ENCODE measurements at regions not wholly inside any gene's neighbourhood (a gene's known extent, or its start where the extent isn't known, plus 50 kb on each side); places are given as distances from the start of the nearest gene placed in this dataset.

DNA sequence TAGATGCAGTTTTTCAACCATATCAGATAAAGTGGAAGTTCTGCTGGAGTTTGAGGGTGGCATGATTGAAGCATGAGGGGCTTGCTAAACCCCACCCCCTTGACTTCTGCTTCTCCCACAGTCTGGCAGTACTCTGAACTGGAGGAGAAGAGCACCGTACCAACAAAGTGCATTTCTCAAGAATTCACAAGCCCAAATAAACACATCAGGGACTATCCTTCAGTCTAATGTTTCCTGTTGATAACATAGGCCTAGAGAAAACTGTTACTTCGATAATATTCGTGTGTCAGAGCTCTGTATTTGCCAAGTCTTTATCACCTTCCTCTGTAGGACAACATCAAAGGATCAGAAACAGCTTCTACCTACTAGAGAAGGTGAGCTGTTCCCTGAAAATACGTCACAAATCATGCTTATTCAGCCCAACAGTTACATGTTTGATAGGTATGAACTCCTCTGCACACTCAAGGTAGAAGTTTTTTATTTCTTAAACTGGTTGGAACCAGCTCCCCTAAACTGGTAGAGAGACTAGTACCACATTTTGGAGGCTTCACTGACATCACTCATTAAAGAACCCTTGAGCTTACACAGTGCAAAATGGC, 117.8 kb upstream of the PRNP start:
- in situ Hi-C loops (cut with HindIII; ENCODE audit: low pct_unique_long_range_greater_than_20kb, low sequenced_read_pairs): no loop called here

DNA sequence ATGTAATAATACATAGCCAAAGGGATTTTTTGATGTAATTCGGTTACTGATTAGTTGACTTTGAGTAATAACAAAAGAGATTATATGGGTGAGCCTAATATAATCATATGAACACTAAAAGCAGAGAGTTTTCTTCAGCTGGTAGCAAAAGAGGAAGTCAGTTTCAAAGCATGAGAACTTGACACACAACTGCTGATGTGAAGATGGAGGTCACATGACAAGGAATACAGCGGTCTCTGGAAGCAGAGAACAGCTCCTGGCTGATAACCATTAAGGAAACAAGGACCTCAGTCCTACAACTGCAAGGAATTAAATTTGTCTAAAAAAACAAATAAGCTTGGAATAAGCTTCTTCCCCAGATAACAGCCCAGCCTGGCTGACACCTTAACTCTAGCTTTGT, 119.1 kb upstream of the PRNP start:
- no peak for DNase-seq (ENCODE audit: low read depth)
- in situ Hi-C loops (cut with HindIII; ENCODE audit: low pct_unique_long_range_greater_than_20kb, low sequenced_read_pairs): no loop called here

More for the DNA sequence above, 117.8 kb upstream of the PRNP start:
- DNase-seq (ENCODE audit: low read depth): no peak

DNA sequence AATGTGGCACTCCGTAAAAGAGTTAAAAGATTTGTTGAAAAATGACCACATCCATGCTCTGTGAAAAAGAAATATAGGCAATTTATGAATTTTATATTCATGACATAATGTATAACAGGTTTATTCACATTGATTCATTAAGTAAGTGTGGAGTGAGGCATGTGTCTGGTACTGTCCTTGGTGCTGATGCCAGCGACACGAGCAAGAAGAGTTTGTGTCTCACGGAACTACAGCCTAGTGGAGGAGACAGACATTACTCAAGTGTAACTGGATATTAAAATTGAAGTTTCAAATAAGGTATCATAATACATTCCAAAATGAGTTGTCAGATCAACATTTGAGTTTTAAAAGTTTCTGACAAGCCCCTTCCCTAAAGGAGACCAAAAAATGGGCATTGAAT, 122.7 kb upstream of the PRNP start:
- peak; percentile 45 for DNase-seq (ENCODE audit: low read depth)
- in situ Hi-C loops (cut with HindIII; ENCODE audit: low pct_unique_long_range_greater_than_20kb, low sequenced_read_pairs): no loop called here

DNA sequence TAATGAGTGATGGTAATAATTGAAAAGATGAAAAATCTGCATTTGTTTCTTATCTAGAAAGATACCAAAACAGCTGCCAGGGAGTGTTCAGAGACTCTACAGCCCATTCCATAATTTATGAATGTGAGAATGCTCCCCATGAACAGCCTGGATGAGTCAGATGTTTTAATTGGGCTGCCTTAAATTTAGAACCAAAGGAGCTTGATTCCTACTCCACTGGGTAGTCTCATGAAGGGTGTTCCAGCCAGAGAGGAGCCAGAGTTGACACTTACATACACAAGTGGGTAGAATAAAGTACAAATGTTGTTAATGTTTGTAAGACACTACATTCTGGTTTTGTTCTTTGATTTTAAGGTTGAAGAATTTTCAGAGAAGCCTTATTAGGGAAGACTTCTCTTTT, 123.2 kb upstream of the PRNP start:
- no peak for DNase-seq (ENCODE audit: low read depth)
- in situ Hi-C loops (cut with HindIII; ENCODE audit: low pct_unique_long_range_greater_than_20kb, low sequenced_read_pairs): no loop called here

DNA sequence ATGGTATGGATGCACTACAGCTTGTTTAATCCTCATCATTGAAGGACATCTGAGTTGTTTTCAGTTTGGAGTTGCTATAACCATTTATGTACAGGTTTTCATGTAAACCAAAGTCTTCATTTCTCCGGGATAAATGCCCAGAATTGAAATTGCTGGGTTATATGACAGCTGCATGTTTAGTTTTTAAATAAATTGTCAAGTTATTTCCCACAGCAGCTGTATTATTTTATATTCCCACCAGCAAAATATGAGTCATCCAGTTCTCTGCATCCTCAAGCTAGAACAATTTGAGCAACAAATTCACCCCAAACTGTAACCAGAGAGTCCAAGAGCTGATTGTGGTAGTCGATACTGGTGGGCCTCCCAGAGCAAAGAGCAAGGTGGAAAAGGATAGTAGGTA, 125.6 kb upstream of the PRNP start:
- in situ Hi-C loops (cut with HindIII; ENCODE audit: low pct_unique_long_range_greater_than_20kb, low sequenced_read_pairs): no loop called here
- no peak for DNase-seq (ENCODE audit: low read depth)

DNA sequence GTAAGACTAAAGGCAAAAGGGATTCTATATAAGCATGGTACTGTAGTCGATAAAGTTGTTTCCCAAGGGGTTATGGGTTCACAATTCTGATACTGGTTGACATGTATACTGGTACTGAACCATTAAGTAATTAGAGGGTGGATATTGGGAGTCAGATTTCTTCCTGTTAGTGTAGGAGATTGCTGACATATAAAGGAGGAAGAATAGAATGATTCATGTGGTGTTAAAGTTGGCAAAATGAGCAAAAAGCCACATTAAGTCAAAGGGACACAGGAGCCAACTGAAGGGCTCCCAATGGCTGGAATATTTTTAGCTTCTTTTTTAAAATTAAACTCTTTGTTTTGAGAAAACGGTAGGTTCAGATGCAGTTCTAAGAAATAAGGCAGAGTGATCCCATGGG, 126.3 kb upstream of the PRNP start:
- in situ Hi-C loops (cut with HindIII; ENCODE audit: low pct_unique_long_range_greater_than_20kb, low sequenced_read_pairs): no loop called here
- no peak for DNase-seq (ENCODE audit: low read depth)

DNA sequence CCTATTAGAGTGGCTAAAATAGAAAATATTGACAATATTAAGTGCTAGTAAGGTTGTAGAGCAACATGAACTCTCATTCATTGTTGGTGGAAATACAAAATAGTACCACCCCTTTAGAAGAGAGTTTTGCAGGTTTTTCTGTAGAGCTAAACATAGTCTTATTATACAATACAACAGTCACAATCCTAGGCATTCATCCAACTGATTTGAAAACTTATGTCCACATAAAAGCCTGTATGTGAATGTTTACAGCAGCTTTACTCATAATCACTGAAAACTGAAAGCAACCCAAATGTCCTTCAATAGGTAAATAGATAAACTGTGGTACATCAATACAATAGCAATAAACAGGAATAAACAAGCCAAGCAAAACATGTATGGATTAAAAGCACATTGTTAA, 127.2 kb upstream of the PRNP start:
- no peak for DNase-seq (ENCODE audit: low read depth)
- in situ Hi-C loops (cut with HindIII; ENCODE audit: low pct_unique_long_range_greater_than_20kb, low sequenced_read_pairs): no loop called here

DNA sequence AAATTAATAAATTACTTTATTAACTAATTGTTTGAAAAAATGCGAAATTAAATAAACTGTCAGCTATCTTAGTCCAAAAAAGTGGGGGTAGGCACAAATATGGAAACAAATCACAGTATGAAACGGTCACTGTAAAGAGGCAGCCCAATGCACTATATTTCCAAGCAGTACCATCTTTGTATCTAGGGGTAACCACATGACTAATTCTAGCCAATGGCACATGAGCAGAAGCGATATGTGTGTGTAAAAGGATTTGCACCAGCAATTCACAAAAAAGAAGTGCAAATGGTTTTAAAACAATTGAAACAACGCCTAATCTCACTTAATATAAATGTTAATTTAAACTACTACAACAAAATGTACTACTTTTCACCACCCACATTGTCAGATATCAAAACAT, 129.5 kb upstream of the PRNP start:
- DNase-seq (ENCODE audit: low read depth): no peak
- in situ Hi-C loops (cut with HindIII; ENCODE audit: low pct_unique_long_range_greater_than_20kb, low sequenced_read_pairs): no loop called here

DNA sequence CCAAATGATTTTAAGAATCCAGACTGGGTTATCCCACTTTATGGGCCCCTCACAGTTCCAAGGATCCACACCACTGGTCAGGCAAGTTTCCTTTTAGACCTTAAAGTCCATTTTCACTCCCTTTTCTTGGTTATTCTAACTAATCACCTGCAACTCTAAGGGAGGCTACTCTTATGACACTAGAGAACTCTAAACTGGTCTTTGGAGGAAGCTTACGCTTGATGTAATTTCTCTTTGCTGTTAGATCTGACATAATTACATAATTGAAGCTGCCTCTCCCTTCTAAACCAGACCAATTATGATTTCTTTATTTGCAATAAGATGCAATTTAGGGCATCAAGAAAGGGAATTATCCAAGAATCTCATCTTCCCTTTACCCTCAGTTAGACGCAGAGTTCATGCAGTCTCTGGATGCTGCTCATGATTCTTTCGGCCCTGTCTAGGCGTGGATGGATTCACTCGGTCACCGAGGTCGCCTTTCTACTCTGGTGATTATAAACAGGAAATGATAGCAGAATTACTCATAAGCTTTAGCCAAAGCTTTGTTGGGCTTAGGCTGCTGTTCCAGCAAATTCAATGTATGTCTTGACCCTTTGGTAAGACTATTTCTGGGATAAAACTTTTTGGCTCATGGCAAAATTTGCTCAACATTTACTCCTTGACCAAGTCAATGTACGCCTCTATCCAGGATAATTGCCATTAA, 130.9 kb upstream of the PRNP start:
- in situ Hi-C loops (cut with HindIII; ENCODE audit: low pct_unique_long_range_greater_than_20kb, low sequenced_read_pairs): no loop called here
- peak; percentile 58 for DNase-seq (ENCODE audit: low read depth)

DNA sequence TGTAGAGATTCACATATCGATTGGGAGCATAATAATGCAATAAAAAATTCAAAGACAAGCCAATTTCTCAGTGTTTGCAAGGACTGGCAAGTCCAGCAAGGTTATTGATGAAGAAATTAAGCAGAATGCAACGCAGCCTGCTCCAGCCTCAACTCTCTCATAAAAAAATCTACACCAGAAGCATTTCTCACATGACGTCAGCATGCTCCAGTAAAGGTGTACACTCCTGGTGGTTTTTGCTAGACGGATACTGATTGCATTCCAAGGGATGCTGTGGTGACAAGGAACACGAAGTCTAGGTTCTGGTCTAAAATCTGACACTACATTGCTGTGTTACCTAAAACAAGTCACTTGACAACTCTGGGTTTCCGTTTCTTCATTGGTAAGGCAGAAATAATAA, 131.9 kb upstream of the PRNP start:
- DNase-seq (ENCODE audit: low read depth): no peak
- in situ Hi-C loops (cut with HindIII; ENCODE audit: low pct_unique_long_range_greater_than_20kb, low sequenced_read_pairs): no loop called here

DNA sequence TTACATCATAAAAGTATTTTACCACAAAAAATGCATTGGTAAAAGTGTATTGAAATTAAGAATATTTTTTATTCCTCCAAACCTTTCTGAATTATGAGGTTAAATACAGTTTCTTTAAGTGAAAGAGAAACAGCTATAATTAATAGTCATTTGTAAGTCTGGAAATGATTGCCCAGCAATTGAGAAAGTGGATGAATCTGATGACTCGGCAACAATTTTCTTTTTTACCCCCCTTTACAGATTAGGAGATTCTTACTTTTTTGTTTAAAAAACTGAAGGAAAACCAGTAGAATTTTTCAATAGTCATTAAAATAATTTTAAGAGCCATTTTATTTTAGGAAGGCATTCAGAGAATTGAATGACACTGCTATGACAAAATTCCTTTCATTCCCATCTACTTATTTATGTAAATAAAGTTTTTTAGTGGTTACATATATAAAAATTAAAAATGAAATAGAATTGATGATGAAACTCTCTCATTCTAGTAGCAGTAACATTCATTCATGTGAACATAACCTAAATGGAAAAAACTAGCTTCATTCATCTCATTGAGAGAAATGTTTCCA, 134.1 kb upstream of the PRNP start:
- in situ Hi-C loops (cut with HindIII; ENCODE audit: low pct_unique_long_range_greater_than_20kb, low sequenced_read_pairs): no loop called here
- no peak for DNase-seq (ENCODE audit: low read depth)

DNA sequence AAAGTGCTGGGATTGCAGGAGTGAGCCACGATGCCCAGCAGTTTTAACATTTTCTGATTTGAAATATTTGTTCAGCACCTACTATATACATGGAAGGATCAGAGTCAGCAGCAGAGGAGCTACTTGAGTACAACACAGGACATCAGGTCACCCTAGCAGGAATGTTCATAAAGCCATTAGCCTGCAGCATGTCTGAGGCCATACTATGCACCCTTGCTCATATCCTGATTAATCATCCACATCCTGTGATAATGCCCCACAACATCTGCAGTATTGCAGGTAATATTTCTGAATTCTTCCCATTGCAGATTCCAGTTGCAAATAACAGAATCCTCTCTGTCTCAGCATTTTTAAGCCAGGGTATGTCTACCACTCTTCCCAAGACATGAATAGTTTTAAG, 135.5 kb upstream of the PRNP start:
- no peak for DNase-seq (ENCODE audit: low read depth)
- in situ Hi-C loops (cut with HindIII; ENCODE audit: low pct_unique_long_range_greater_than_20kb, low sequenced_read_pairs): no loop called here

DNA sequence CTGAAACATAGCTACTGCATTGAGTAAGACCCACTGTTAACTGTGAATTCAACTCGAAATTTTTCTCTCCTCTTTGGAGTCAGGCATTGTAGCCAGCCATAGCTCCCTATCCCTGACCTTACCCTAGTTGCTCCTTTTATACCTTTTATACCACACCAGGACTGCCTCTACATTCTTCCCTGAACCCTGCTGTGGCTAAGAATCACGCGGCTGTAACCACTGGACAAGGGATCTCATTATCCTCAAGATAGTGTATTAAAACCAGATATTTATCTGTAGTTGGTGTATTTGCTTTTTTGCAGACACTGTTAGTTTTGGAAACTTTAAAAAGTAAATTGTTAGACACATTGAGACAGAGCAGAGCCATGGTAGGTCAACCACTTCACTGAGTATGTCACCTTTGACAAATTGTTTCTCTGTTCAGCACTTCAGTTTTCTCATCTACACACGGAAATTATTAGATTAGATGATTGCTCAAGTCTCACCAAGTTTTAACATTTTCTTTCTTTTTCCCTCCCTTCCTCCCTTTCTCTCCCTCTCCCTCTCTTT, 136.5 kb upstream of the PRNP start:
- in situ Hi-C loops (cut with HindIII; ENCODE audit: low pct_unique_long_range_greater_than_20kb, low sequenced_read_pairs): no loop called here
- DNase-seq (ENCODE audit: low read depth): no peak

DNA sequence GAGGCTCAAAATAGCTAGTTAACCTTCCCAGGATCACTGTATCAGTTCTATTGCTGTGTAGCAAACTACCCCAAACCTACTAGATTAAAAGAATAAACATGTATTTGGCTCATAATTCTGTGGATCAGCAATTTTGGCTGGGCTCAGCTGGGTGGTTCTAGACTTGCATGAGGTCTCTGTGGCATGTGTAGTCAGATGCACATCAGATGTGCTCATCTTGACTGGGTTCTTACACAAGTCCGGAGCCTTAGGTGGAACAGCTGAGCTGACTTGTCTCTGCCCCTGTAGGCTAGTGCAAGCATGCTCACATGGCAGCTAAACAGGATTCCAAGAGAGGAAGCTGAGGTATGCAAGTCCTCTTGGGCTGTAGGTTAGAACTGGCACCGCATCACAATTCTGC, 137.7 kb upstream of the PRNP start:
- no peak for DNase-seq (ENCODE audit: low read depth)
- in situ Hi-C loops (cut with HindIII; ENCODE audit: low pct_unique_long_range_greater_than_20kb, low sequenced_read_pairs): no loop called here

DNA sequence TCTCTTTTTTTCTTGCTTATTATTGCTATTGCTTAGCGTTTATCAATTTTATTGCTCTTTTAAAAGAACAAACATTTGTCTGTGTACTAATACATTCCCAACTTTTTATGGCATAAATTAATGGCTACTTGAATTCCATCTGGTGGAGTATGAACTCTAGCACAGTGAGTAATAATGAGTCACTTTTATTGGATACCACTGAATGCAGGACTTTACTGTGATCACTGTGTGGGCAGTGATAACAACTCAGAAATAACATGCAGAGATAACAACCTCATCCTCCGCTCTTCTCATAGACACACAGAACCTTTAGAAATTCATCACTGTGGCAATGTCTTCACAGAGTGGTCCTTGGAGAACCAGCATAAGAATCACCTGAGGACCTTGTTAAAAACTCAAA, 139.5 kb upstream of the PRNP start:
- in situ Hi-C loops (cut with HindIII; ENCODE audit: low pct_unique_long_range_greater_than_20kb, low sequenced_read_pairs): no loop called here
- DNase-seq (ENCODE audit: low read depth): peak; percentile 43

DNA sequence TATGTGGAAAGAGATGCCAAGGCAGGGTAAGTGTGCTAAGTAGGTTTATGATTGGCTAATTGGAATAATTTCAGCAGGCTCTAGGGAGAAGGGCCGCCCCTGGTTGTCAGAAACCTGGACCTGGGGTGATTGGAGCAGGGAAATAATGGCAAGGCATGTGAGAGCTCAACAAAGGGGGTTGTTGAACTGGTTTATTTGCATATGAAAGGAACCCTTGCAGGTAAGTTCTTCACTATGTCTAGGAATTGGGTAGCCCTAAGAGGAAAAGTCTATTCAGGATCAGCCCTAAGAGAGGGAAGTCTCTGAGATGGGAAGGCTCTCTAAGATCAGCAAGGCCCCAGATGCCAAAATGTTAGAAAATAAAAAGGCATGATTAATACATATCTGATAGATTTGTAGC, 139.9 kb upstream of the PRNP start:
- DNase-seq (ENCODE audit: low read depth): no peak
- in situ Hi-C loops (cut with HindIII; ENCODE audit: low pct_unique_long_range_greater_than_20kb, low sequenced_read_pairs): no loop called here

DNA sequence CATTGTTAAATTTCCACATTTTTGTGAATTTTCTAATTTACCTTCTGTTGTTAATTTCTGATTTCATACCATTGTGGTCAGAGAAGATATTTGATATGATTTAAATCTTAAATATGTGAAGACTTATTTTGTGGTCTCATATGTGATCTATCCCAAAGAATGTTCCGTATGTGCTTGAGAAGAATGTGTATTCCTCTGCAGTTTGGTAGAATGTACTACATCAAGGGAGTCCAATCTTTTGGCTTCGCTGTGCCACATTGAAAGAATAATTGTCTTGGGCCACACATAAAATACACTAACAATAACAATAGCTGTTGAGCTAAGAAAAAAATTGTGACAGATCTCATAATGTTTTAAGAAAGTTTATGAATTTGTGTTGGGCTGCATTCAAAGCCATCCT, 140.7 kb upstream of the PRNP start:
- no peak for DNase-seq (ENCODE audit: low read depth)
- in situ Hi-C loops (cut with HindIII; ENCODE audit: low pct_unique_long_range_greater_than_20kb, low sequenced_read_pairs): no loop called here

DNA sequence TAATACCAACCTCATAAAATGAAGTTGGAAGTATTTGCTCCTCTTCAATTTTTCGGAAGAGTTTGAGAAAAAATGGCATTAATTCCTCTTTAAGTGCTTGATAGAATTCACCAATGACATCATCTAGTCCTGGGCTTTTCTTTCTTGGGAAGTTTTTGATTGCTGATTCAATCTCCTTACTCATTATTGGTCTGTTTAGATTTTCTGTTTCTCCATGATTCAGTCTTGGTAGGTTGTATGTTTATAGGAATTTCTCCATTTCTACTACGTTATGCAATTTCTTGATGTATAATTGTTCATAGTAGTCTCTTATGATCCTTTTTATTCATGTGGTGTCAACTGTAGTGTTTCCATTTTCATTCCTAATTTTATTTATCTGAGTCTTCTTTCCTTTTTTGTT, 141.5 kb upstream of the PRNP start:
- in situ Hi-C loops (cut with HindIII; ENCODE audit: low pct_unique_long_range_greater_than_20kb, low sequenced_read_pairs): no loop called here
- no peak for DNase-seq (ENCODE audit: low read depth)

DNA sequence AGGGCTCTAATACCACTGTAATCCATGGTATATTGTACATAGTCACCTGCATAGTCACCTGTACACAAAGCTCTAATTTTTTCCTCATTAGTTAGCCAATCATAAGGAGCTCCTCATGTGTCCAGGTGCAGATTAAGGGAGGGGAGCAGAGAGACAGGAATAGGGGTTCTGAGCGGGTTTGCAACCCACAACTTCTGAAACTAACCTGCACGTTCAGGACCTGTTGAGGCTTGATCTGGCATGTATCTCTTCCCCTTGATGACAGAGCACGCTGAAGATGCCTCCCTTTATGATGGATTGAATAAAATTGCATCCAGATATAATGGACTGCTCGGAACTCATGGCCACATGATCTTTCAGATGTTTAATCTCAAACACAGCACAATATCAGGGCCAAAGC, 144.0 kb upstream of the PRNP start:
- in situ Hi-C loops (cut with HindIII; ENCODE audit: low pct_unique_long_range_greater_than_20kb, low sequenced_read_pairs): no loop called here
- DNase-seq (ENCODE audit: low read depth): no peak

DNA sequence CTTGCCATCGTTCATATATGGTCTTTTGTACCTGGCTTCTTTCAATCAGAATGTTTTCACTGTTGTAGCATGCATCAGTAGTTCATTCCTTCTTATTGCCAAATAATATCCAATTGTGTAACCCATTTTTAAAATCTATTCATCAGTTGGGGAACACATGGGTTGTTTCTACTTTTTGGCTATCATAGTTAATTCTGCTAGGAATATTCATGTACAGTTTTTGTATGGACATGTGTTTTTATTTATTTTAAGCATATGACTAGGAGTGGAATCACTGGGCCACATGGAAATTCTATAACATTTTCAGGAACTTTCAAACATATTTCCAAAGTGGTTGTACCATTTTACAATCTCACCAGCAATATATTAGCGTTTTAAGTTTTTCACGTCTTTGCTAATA, 151.9 kb upstream of the PRNP start:
- DNase-seq (ENCODE audit: low read depth): no peak
- in situ Hi-C loops (cut with HindIII; ENCODE audit: low pct_unique_long_range_greater_than_20kb, low sequenced_read_pairs): no loop called here

Measured in Caki2 (cell line).